Tibial nerve (tissue), 4 donors: ENCODE measurements at regions not wholly inside any gene's neighbourhood (a gene's known extent, or its start where the extent isn't known, plus 50 kb on each side); places are given as distances from the start of the nearest gene placed in this dataset.
A peak's percentile ranks its signal among the peaks of the same experiment; 100 is the strongest.

ENCODE experiments used
- DNase-seq, 2 donors: peaks; one replicate each; pipeline ENCODE4 v3.0.0-alpha.2; 2019; ENCODE audit warnings: low spot score in 2 of 2
- H3K27ac ChIP-seq, 4 donors: fragments of 200-600 bp; sonication (generic) in 3 of 4; one replicate each; pipeline ENCODE4 v1.5.1; 2017 to 2019; ENCODE audit warnings: mild to moderate bottlenecking in 1 of 4
- H3K27me3 ChIP-seq, 2 donors: fragments of 200-600 bp; sonication (generic) in 1 of 2; one replicate each; pipeline versions ENCODE4 v1.5.1 to v1.6.0; 2017 to 2019
- H3K36me3 ChIP-seq, 3 donors: fragments of 200-600 bp; sonication (generic); one replicate each; pipeline ENCODE4 v1.5.1; 2018 to 2019
- H3K4me1 ChIP-seq, 4 donors: fragments of 200-600 bp; sonication (generic) in 3 of 4; one replicate each; pipeline ENCODE4 v1.5.1; 2017 to 2019
- H3K4me3 ChIP-seq, 4 donors: fragments of 200-600 bp; sonication (generic) in 3 of 4; one replicate each; pipeline ENCODE4 v1.5.1; 2017 to 2019; ENCODE audit warnings: mild to moderate bottlenecking in 1 of 4, moderate library complexity in 1 of 4
- H3K9me3 ChIP-seq, 4 donors: fragments of 200-600 bp; sonication (generic) in 3 of 4; one replicate each; pipeline ENCODE4 v1.5.1; 2017 to 2019
- EP300 ChIP-seq, 2 donors: sonication (generic); formaldehyde crosslinking; IDR thresholded peaks; one replicate each; pipeline ENCODE4 v1.6.1; 2017; ENCODE audit warnings: antibody characterized with exemption in 2 of 2, mild to moderate bottlenecking in 1 of 2
- POLR2A ChIP-seq, 2 donors: fragments of 450-650 bp; IDR thresholded peaks; one replicate each; pipeline ENCODE4 v1.6.1; 2017; ENCODE audit warnings: antibody characterized with exemption in 2 of 2, mild to moderate bottlenecking in 2 of 2, moderate library complexity in 2 of 2
- WGBS, 2 donors: methylation state at CpG; one replicate each; pipeline ENCODE4 v1.1.5; 2018; 5-methylcytosine and 5-hydroxymethylcytosine counted together
- TF ChIP-seq, protein P1 (sequence below), 5 experiments: fragments of 200-600 bp in 3 of 5; fragments of 450-650 bp in 2 of 5; sonication (generic) in 3 of 5; IDR thresholded peaks; one replicate each; pipeline ENCODE4 v1.5.1; 2016 to 2019; ENCODE audit warnings: antibody characterized with exemption in 5 of 5, mild to moderate bottlenecking in 3 of 5, moderate library complexity in 2 of 5

GRCh38 chr20:48463916-48464315, 363.9 kb downstream of the PREX1 start:
- WGBS, 2 donors: 40 to 54% methylated on average over 6 of the region's 6 CpGs
- no peaks in the 10 kb centered on the region for H3K4me1 ChIP-seq
- no peaks in the 10 kb centered on the region for H3K36me3 ChIP-seq
- peak in 1 of 2 donors; percentile 7 for DNase-seq
- no peak overlapping the region for H3K27ac ChIP-seq
- TF ChIP-seq POLR2A (IDR thresholded peaks at IDR 0.05) (no peak), EP300 (IDR thresholded peaks at IDR 0.05) (no peak)
- TF ChIP-seq, protein P1, sequence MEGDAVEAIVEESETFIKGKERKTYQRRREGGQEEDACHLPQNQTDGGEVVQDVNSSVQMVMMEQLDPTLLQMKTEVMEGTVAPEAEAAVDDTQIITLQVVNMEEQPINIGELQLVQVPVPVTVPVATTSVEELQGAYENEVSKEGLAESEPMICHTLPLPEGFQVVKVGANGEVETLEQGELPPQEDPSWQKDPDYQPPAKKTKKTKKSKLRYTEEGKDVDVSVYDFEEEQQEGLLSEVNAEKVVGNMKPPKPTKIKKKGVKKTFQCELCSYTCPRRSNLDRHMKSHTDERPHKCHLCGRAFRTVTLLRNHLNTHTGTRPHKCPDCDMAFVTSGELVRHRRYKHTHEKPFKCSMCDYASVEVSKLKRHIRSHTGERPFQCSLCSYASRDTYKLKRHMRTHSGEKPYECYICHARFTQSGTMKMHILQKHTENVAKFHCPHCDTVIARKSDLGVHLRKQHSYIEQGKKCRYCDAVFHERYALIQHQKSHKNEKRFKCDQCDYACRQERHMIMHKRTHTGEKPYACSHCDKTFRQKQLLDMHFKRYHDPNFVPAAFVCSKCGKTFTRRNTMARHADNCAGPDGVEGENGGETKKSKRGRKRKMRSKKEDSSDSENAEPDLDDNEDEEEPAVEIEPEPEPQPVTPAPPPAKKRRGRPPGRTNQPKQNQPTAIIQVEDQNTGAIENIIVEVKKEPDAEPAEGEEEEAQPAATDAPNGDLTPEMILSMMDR (IDR thresholded peaks at IDR 0.05): no peak
- peaks cover 0 to under 1% of the 10 kb centered on the region in 2 donors for H3K27me3 ChIP-seq
- H3K9me3 ChIP-seq: no peaks in the 10 kb centered on the region
- no peak overlapping the region for H3K4me3 ChIP-seq

DNA sequence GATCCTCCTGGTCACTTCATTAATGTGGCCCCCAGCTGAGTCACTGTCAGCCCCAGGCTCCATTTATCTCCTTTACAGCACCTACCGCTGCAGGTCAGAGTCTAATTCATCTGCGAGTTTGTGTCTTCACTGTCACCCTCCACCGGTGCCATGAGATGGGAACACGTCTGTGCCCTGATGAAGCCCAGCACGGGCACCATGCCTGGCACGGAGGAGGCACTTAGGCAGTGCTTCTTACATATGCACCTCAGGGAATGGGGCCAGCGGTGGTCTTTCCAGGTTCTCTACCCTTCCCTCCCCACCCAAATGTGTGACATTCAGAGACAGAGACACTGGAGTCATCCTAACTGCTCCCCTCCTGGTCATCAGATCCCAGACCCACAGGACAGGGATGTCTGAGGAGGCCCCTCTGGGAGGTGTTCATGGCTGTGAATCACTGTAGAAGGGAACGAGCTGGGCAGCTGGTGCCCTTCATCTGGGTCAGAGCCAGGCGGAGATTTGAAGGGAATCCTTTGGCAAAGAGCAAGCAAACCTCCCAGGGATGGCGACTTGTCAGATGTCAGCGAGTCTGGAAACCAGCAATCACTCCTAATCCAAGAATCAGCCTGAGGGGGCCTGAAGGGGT, 364.6 kb downstream of the PREX1 start:
- no peak for TF ChIP-seq POLR2A (IDR thresholded peaks at IDR 0.05)
- TF ChIP-seq, protein P1 (IDR thresholded peaks at IDR 0.05): no peak
- no peak for TF ChIP-seq EP300 (IDR thresholded peaks at IDR 0.05)
- Histone ChIP-seq H3K27ac (no peak overlapping the region), H3K9me3 (no peaks in the 10 kb centered on the region), H3K36me3 (no peaks in the 10 kb centered on the region), H3K27me3 (peaks cover 0 to 8% of the 10 kb centered on the region in 2 donors), H3K4me1 (no peaks in the 10 kb centered on the region), H3K4me3 (no peak overlapping the region)
- 75 to 83% methylated on average over 11 of the region's 11 CpGs for WGBS, 2 donors
- DNase-seq: no peak

DNA sequence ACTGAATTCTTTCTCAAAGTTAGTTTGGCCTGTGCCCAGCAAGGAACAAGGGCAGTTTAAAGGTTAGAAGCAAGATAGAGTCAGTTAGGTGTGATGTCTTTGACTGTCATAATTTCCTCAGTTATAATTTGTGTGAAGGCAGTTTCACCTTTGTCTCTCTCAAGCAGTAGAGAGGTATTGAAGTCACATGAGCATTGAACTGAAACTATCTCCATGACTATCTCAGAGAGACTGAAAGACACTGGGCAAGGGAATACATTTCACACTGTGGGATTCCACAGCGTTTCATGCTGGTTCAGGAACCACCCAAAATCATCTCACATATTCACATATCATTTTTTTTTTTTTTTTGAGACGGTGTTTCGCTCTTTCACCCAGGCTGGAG, 366.1 kb downstream of the PREX1 start:
- no peak for DNase-seq
- H3K36me3 ChIP-seq: no peaks in the 10 kb centered on the region
- H3K27me3 ChIP-seq: peaks cover 0 to 12% of the 10 kb centered on the region in 2 donors
- TF ChIP-seq EP300 (IDR thresholded peaks at IDR 0.05) (no peak), POLR2A (IDR thresholded peaks at IDR 0.05) (no peak)
- TF ChIP-seq, protein P1 (IDR thresholded peaks at IDR 0.05): no peak
- WGBS, 2 donors: 83 to 88% methylated on average over 3 of the region's 3 CpGs
- H3K27ac ChIP-seq: no peak overlapping the region
- H3K9me3 ChIP-seq: no peaks in the 10 kb centered on the region
- H3K4me3 ChIP-seq: no peak overlapping the region
- no peaks in the 10 kb centered on the region for H3K4me1 ChIP-seq

DNA sequence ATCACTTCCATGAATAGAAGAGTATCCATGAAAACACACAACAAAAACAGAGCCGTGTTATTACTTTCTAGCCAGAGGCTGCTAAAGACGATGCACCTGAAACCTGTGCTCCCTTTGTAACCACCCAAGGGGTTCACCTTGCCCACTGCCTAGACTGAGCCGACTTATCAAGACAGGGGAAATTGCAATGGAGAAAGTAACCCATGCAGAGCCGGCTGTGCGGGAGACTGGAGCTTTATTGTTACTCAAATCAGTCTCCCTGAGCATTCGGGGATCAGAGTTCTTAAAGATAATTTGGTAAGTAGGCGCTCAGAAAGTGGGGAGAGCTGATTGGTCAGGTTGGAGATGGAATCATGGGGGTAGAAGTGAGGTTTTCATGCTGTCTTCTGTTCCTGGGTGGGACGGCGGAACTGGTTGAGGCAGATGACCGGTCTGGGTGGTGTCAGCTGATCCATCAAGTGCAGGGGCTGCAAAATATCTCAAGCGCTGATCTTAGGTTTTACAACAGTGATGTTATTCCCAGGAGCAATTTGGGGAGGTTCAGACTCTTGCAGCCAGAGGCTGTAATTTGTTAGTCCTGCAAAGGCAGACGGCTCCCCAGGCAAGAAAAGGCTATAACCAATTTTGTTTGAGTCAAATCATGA, 366.6 kb downstream of the PREX1 start:
- Histone ChIP-seq H3K4me3 (no peak overlapping the region), H3K27ac (no peak overlapping the region), H3K27me3 (peaks cover 0 to 12% of the 10 kb centered on the region in 2 donors), H3K4me1 (no peaks in the 10 kb centered on the region), H3K9me3 (no peaks in the 10 kb centered on the region), H3K36me3 (no peaks in the 10 kb centered on the region)
- WGBS, 2 donors: 39 to 57% methylated on average over 12 of the region's 12 CpGs
- DNase-seq: no peak
- TF ChIP-seq EP300 (IDR thresholded peaks at IDR 0.05) (no peak), POLR2A (IDR thresholded peaks at IDR 0.05) (no peak)
- TF ChIP-seq, protein P1 (IDR thresholded peaks at IDR 0.05): no peak

- no peak overlapping the region for H3K27ac ChIP-seq
- no peaks in the 10 kb centered on the region for H3K9me3 ChIP-seq
- H3K4me3 ChIP-seq: no peak overlapping the region
- peaks cover 0 to 12% of the 10 kb centered on the region in 2 donors for H3K27me3 ChIP-seq
- H3K36me3 ChIP-seq: no peaks in the 10 kb centered on the region
- 85 to 89% methylated on average over 4 of the region's 4 CpGs for WGBS, 2 donors
- H3K4me1 ChIP-seq: no peaks in the 10 kb centered on the region
- DNase-seq: no peak
- TF ChIP-seq POLR2A (IDR thresholded peaks at IDR 0.05) (no peak), EP300 (IDR thresholded peaks at IDR 0.05) (no peak)
- TF ChIP-seq, protein P1 (IDR thresholded peaks at IDR 0.05): no peak
Measured at GRCh38 chr20:48460681-48461080, 367.1 kb downstream of the PREX1 start.
